Chondrocyte (in vitro differentiated cells): ENCODE measurements at regions not wholly inside any gene's neighbourhood (a gene's known extent, or its start where the extent isn't known, plus 50 kb on each side); places are given as distances from the start of the nearest gene placed in this dataset.

Source experiments
- DNase-seq: peaks from one replicate; pipeline ENCODE4 v3.0.0; 2021; ENCODE audit warnings: mixed read lengths, low spot score
- H3K27ac Mint-ChIP-seq: one replicate; pipeline ENCODE4 v1.8.0; 2021; ENCODE audit warnings: mild to moderate bottlenecking, moderate library complexity, mixed read lengths; ENCODE audit not compliant: unreplicated experiment
- H3K27me3 Mint-ChIP-seq: 2 replicates; pipeline ENCODE4 v1.8.0; 2021; ENCODE audit warnings: low read depth, mixed read lengths
- H3K36me3 Mint-ChIP-seq: 2 replicates; pipeline ENCODE4 v1.8.0; 2021; ENCODE audit warnings: low read depth, mixed read lengths
- H3K4me1 Mint-ChIP-seq: 2 replicates; pipeline ENCODE4 v1.8.0; 2021; ENCODE audit warnings: low read depth, mild to moderate bottlenecking, mixed read lengths
- H3K4me3 Mint-ChIP-seq: one replicate; pipeline ENCODE4 v1.8.0; 2021; ENCODE audit warnings: mild to moderate bottlenecking, moderate library complexity, mixed read lengths; ENCODE audit not compliant: unreplicated experiment
- H3K9me3 Mint-ChIP-seq: 2 replicates; pipeline ENCODE4 v1.8.0; 2021; ENCODE audit warnings: low read depth, mixed read lengths
- TF ChIP-seq, protein P1 (sequence below): fragments of 200-600 bp; sonication (generic); IDR thresholded peaks from 2 replicates; pipeline ENCODE4 v1.5.0; 2021; ENCODE audit warnings: antibody characterized with exemption, mild to moderate bottlenecking, moderate library complexity

DNA sequence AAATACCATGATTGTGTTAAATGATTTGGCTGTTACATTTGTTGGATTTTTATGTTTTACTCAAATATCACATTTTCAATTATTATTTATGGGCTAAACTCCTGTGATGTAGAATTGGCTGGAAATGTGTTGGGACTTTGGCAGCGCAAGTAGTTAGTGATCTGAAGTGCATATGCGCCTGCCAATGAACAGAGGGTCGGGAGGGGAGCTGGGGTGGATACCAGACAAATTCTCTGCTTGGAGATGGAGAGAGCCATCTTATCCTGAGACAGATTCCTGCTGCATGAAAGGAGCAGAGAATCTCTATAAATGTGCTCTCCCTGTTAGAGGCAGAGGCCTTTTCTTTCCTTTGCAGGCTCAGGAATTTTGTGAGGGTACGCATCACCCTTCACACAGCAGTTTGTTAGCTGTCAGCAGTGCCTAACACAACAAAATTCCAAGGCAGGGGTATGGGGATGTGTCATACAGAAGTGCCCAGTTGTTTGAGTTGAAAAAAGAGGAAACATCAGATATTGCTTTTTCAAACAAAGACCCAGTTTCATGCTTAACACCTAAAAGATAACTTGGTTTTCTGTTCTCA, 489.1 kb downstream of the CSNK1G3 start:
- Mint-ChIP-seq H3K27me3 (no peaks in the 10 kb centered on the region), H3K4me1 (peaks cover 33% of the 10 kb centered on the region), H3K9me3 (peaks cover 3% of the 10 kb centered on the region), H3K27ac (no peak overlapping the region), H3K36me3 (no peaks in the 10 kb centered on the region), H3K4me3 (no peak overlapping the region)
- no peak for DNase-seq
- TF ChIP-seq, protein P1, sequence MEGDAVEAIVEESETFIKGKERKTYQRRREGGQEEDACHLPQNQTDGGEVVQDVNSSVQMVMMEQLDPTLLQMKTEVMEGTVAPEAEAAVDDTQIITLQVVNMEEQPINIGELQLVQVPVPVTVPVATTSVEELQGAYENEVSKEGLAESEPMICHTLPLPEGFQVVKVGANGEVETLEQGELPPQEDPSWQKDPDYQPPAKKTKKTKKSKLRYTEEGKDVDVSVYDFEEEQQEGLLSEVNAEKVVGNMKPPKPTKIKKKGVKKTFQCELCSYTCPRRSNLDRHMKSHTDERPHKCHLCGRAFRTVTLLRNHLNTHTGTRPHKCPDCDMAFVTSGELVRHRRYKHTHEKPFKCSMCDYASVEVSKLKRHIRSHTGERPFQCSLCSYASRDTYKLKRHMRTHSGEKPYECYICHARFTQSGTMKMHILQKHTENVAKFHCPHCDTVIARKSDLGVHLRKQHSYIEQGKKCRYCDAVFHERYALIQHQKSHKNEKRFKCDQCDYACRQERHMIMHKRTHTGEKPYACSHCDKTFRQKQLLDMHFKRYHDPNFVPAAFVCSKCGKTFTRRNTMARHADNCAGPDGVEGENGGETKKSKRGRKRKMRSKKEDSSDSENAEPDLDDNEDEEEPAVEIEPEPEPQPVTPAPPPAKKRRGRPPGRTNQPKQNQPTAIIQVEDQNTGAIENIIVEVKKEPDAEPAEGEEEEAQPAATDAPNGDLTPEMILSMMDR, result no peak

DNA sequence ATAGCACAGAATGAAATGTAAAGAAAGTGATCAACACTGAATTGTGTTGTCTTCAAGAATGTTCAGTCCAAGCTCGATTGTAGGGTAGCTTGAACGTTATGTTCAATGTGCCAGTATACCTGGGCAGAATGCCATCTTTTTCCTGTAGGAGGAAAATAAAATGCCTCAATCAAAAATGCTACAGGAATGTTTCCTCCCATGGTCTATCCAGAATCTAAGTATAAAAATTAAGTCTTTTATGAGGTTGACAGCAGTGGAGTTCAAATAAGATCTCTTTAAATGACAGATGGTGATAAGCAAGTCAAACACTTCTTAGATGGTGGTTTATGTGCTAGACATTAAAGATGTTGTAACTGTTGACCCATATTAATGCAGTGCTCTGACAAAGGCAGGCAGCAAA, 488.6 kb downstream of the CSNK1G3 start:
- H3K4me1 Mint-ChIP-seq, result peaks cover 33% of the 10 kb centered on the region

DNA sequence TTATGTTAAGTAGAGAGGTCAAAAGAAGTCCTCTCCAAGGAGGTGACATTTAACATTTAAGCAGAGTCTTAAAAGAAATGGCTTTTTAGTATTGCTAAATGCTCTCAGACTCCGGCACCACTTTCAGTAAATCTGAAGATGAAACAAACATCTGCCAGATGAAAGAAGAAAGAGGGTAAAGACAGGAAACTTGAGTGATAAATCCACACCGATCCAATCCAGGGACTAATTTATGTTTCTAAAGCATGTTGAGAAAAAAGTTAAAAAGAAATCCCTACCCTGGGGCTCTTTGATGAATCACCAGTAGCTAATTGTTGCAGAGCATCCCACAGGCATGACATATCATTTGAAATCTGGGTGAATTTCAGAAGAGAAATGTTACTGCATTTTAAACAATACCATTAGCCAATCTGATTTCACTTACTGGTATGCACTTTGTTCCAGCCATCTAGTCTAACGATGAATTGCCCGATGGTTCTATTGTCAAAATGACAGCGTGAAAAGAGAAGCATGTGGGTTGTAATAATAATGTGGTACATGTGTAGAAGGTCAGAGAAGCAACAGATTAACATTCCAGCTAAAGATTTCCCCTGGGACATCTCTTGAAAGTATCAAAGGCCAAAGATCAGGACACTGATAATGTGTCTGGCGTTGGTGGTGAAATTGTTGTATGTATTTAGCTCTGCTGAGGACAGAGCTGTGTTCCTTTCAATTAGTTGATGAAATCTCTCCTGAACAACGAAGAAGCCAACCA, 485.7 kb downstream of the CSNK1G3 start:
- no peak overlapping the region for H3K27ac Mint-ChIP-seq
- peaks cover 38% of the 10 kb centered on the region for H3K4me1 Mint-ChIP-seq
- no peak overlapping the region for H3K4me3 Mint-ChIP-seq
- H3K27me3 Mint-ChIP-seq, result no peaks in the 10 kb centered on the region
- TF ChIP-seq, protein P1, result no peak
- no peak for DNase-seq
- peaks cover 2% of the 10 kb centered on the region for H3K36me3 Mint-ChIP-seq
- peaks cover 3% of the 10 kb centered on the region for H3K9me3 Mint-ChIP-seq

More for the DNA sequence above, 488.6 kb downstream of the CSNK1G3 start:
- TF ChIP-seq, protein P1, result no peak
- H3K27me3 Mint-ChIP-seq, result no peaks in the 10 kb centered on the region
- no peaks in the 10 kb centered on the region for H3K36me3 Mint-ChIP-seq
- no peak for DNase-seq
- no peaks in the 10 kb centered on the region for H3K9me3 Mint-ChIP-seq
- no peak overlapping the region for H3K27ac Mint-ChIP-seq
- H3K4me3 Mint-ChIP-seq, result no peak overlapping the region

DNA sequence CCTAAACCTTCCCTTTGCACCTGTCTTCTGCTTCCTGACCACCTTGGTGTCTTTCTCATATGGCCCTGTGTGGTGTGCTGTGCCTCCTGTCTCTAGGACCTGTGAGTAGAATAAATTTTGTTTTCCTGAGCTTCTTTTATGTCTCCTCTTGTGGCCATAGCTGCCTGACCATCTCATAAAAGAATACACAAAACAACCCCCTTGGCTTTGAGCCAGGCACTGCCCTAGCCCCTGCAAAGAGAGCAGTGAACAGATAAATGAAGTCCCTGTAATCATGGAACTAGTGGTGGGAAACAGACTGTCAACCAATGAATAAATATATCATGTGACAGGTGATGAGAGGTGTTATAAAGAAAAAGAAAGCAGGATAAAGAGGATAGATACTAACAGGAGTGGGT, 485.1 kb downstream of the CSNK1G3 start:
- Mint-ChIP-seq H3K9me3 (peaks cover 3% of the 10 kb centered on the region), H3K4me1 (peaks cover 42% of the 10 kb centered on the region), H3K27ac (no peak overlapping the region), H3K27me3 (no peaks in the 10 kb centered on the region), H3K36me3 (peaks cover 2% of the 10 kb centered on the region), H3K4me3 (no peak overlapping the region)
- TF ChIP-seq, protein P1, result no peak
- no peak for DNase-seq

DNA sequence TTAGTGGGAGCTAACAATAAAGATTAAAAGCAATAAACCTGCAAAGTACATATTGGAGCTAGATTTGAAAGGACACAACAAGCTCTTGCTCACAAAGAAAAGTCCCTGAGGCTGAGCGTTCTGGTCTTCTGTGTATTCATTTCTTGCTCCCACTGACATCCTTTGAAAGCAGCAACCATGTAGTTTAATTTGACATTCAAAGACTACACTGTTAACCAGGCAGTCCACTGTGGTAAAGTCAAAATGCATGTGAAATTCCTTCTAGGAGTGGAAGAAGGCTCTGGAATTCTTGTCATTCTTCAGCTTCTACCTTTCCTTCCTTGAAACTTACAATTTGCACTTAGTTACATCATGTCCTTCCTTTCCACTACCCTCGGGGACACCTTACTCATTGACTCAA, 480.7 kb downstream of the CSNK1G3 start:
- Mint-ChIP-seq H3K9me3 (peaks cover 3% of the 10 kb centered on the region), H3K36me3 (peaks cover 2% of the 10 kb centered on the region), H3K27ac (no peak overlapping the region), H3K27me3 (no peaks in the 10 kb centered on the region), H3K4me3 (no peak overlapping the region), H3K4me1 (peaks cover 20% of the 10 kb centered on the region)
- TF ChIP-seq, protein P1, result no peak
- no peak for DNase-seq
